ENCODE measurements at regions not wholly inside any gene's neighbourhood (a gene's known extent, or its start where the extent isn't known, plus 50 kb on each side); places are given as distances from the start of the nearest gene placed in this dataset.

DNA sequence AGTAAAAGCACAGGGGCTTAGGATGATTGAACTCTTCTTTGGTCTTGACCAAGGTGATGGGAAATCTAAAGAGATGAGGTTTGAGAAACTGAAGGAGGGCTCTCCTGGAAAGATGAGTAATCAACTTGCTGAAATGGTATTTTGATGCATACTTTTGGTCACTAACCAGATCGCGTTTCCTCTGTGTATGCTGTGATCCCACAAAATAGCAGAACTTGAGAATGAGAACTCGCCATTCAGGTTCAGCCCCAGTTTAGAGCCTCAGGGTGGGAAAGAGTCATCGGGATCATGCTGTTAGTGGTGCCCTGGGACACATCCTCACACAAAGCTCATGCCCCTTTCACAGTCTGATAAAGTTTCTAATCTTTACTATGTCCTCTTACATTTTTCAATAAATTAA is 488.8 kb downstream of the ETNK1 start:
- no peaks in the 10 kb centered on the region for H3F3A ChIP-seq (ENCODE audit: control insufficient read depth, insufficient read depth)
- H3K4me2 ChIP-seq (ENCODE audit: low read length): no peak overlapping the region
- TF ChIP-seq EZH2phosphoT487 (IDR thresholded peaks at IDR 0.05; ENCODE audit: borderline replicate concordance, low read length): no peak
- TF ChIP-seq, protein P1, sequence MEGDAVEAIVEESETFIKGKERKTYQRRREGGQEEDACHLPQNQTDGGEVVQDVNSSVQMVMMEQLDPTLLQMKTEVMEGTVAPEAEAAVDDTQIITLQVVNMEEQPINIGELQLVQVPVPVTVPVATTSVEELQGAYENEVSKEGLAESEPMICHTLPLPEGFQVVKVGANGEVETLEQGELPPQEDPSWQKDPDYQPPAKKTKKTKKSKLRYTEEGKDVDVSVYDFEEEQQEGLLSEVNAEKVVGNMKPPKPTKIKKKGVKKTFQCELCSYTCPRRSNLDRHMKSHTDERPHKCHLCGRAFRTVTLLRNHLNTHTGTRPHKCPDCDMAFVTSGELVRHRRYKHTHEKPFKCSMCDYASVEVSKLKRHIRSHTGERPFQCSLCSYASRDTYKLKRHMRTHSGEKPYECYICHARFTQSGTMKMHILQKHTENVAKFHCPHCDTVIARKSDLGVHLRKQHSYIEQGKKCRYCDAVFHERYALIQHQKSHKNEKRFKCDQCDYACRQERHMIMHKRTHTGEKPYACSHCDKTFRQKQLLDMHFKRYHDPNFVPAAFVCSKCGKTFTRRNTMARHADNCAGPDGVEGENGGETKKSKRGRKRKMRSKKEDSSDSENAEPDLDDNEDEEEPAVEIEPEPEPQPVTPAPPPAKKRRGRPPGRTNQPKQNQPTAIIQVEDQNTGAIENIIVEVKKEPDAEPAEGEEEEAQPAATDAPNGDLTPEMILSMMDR (IDR thresholded peaks at IDR 0.05; ENCODE audit: low read depth, low read length, poor library complexity, severe bottlenecking): no peak
- H4K20me1 ChIP-seq (ENCODE audit: control insufficient read depth, insufficient read depth, low read depth, low read length): no peaks in the 10 kb centered on the region
- H3K4me3 ChIP-seq (ENCODE audit: low read length): no peak overlapping the region
- no peaks in the 10 kb centered on the region for H3K9me2 ChIP-seq (replicated peaks; ENCODE audit: control insufficient read depth, low read length)
- no peaks in the 10 kb centered on the region for H3K4me1 ChIP-seq (ENCODE audit: control insufficient read depth, low read length)
- no peaks in the 10 kb centered on the region for H3K79me2 ChIP-seq (ENCODE audit: control insufficient read depth, low read length)
- no peaks in the 10 kb centered on the region for H3K36me3 ChIP-seq (ENCODE audit: control insufficient read depth, low read length)
- no peaks in the 10 kb centered on the region for H3K27me3 ChIP-seq (ENCODE audit: control insufficient read depth, low read length)
- no peaks in the 10 kb centered on the region for H3K9me3 ChIP-seq (ENCODE audit: control insufficient read depth, insufficient read depth, low read length)
- H3K27ac ChIP-seq (ENCODE audit: low read depth, low read length): no peak overlapping the region

DNA sequence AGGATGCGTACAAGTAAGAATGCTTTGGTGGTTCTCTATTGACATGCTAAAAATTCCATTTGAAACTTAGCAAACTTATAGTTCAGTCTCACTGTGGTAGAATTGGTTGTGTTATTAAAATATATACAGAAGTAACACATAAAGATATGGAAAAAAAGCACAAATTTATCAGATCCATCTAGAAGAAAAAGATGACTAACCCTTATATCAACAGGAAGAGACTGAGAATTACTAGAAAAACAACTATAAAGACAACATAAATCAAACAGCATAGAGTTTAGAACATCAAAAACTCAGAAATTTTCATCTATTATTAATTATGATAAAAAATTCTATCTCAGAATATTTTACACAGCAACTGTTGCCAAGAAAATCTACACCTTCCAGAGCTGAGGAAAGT is 491.0 kb downstream of the ETNK1 start:
- Histone ChIP-seq H3K4me3 (ENCODE audit: low read length) (no peak overlapping the region), H3K4me2 (ENCODE audit: low read length) (no peak overlapping the region), H3K27ac (ENCODE audit: low read depth, low read length) (no peak overlapping the region), H3K9me3 (ENCODE audit: control insufficient read depth, insufficient read depth, low read length) (no peaks in the 10 kb centered on the region), H3K9me2 (replicated peaks; ENCODE audit: control insufficient read depth, low read length) (no peaks in the 10 kb centered on the region), H3K79me2 (ENCODE audit: control insufficient read depth, low read length) (no peaks in the 10 kb centered on the region), H3K27me3 (ENCODE audit: control insufficient read depth, low read length) (no peaks in the 10 kb centered on the region), H3F3A (ENCODE audit: control insufficient read depth, insufficient read depth) (no peaks in the 10 kb centered on the region), H3K36me3 (ENCODE audit: control insufficient read depth, low read length) (no peaks in the 10 kb centered on the region), H3K4me1 (ENCODE audit: control insufficient read depth, low read length) (no peaks in the 10 kb centered on the region), H4K20me1 (ENCODE audit: control insufficient read depth, insufficient read depth, low read depth, low read length) (no peaks in the 10 kb centered on the region)
- TF ChIP-seq, protein P1 (IDR thresholded peaks at IDR 0.05; ENCODE audit: low read depth, low read length, poor library complexity, severe bottlenecking): no peak
- no peak for TF ChIP-seq EZH2phosphoT487 (IDR thresholded peaks at IDR 0.05; ENCODE audit: borderline replicate concordance, low read length)

DNA sequence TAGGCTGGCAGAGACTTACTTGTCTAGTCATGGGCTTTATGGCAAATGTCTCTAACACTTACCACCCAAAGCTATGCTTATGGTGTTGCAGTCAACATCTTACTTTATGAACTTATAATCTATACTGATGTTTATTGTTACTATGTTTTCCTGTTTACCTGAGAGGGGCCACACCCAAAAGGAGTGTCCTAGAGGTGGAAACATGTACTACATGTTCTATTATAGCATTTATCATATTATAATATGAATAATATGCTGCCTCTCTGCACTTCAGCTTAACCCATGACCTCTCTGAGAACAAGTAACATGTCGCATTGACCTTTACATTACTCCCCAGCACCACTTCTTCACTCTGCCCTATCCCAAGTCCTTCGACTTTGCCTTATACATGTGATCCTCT is 501.8 kb downstream of the ETNK1 start:
- H3K9me3 ChIP-seq (ENCODE audit: control insufficient read depth, insufficient read depth, low read length): no peaks in the 10 kb centered on the region
- H3K36me3 ChIP-seq (ENCODE audit: control insufficient read depth, low read length): no peaks in the 10 kb centered on the region
- no peaks in the 10 kb centered on the region for H3F3A ChIP-seq (ENCODE audit: control insufficient read depth, insufficient read depth)
- H4K20me1 ChIP-seq (ENCODE audit: control insufficient read depth, insufficient read depth, low read depth, low read length): no peaks in the 10 kb centered on the region
- no peaks in the 10 kb centered on the region for H3K79me2 ChIP-seq (ENCODE audit: control insufficient read depth, low read length)
- no peaks in the 10 kb centered on the region for H3K9me2 ChIP-seq (replicated peaks; ENCODE audit: control insufficient read depth, low read length)
- no peaks in the 10 kb centered on the region for H3K27me3 ChIP-seq (ENCODE audit: control insufficient read depth, low read length)
- H3K27ac ChIP-seq (ENCODE audit: low read depth, low read length): no peak overlapping the region
- no peak overlapping the region for H3K4me3 ChIP-seq (ENCODE audit: low read length)
- H3K4me2 ChIP-seq (ENCODE audit: low read length): no peak overlapping the region
- no peak for TF ChIP-seq EZH2phosphoT487 (IDR thresholded peaks at IDR 0.05; ENCODE audit: borderline replicate concordance, low read length)
- TF ChIP-seq, protein P1 (IDR thresholded peaks at IDR 0.05; ENCODE audit: low read depth, low read length, poor library complexity, severe bottlenecking): no peak
- no peaks in the 10 kb centered on the region for H3K4me1 ChIP-seq (ENCODE audit: control insufficient read depth, low read length)

DNA sequence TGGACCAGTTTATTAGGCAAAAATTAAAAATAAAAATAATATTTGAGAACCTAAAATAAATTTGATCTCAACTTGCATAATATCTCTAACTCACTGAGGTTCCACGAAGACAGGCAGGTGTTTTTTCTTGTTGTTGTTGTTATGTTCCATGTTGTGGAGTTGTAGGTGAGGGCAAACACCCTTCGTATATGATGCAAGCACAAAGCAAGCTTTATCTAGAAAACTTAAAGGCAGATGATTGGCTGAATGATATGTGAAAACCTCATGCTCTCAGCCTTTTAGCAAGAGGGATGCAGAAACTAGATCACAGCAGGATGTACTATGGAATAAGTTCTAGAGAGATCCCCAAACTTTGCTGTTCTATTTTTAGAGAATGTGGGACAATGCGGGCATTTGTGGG is 502.7 kb downstream of the ETNK1 start:
- Histone ChIP-seq H3K9me2 (replicated peaks; ENCODE audit: control insufficient read depth, low read length) (no peaks in the 10 kb centered on the region), H3K27ac (ENCODE audit: low read depth, low read length) (no peak overlapping the region), H3K4me1 (ENCODE audit: control insufficient read depth, low read length) (no peaks in the 10 kb centered on the region), H3K79me2 (ENCODE audit: control insufficient read depth, low read length) (no peaks in the 10 kb centered on the region), H3F3A (ENCODE audit: control insufficient read depth, insufficient read depth) (no peaks in the 10 kb centered on the region), H3K4me2 (ENCODE audit: low read length) (no peak overlapping the region), H4K20me1 (ENCODE audit: control insufficient read depth, insufficient read depth, low read depth, low read length) (no peaks in the 10 kb centered on the region), H3K27me3 (ENCODE audit: control insufficient read depth, low read length) (no peaks in the 10 kb centered on the region), H3K9me3 (ENCODE audit: control insufficient read depth, insufficient read depth, low read length) (no peaks in the 10 kb centered on the region), H3K4me3 (ENCODE audit: low read length) (no peak overlapping the region), H3K36me3 (ENCODE audit: control insufficient read depth, low read length) (no peaks in the 10 kb centered on the region)
- TF ChIP-seq EZH2phosphoT487 (IDR thresholded peaks at IDR 0.05; ENCODE audit: borderline replicate concordance, low read length): no peak
- TF ChIP-seq, protein P1 (IDR thresholded peaks at IDR 0.05; ENCODE audit: low read depth, low read length, poor library complexity, severe bottlenecking): no peak
